Left colon (tissue), 2 donors: ENCODE measurements at regions not wholly inside any gene's neighbourhood (a gene's known extent, or its start where the extent isn't known, plus 50 kb on each side); places are given as distances from the start of the nearest gene placed in this dataset.

Source experiments
- ATAC-seq: fragments of 200-7000 bp; cut with Tn5 transposase; one replicate; pipeline ENCODE4 v1.9.1; 2020; ENCODE audit warnings: mild to moderate bottlenecking, moderate library complexity
- DNase-seq, 2 donors: peaks; one replicate each; pipeline ENCODE4 v3.0.0-alpha.2; 2020
- intact Hi-C, 2 donors: fragments of 100-400 bp; cut with DNase I in 1 of 2; cut with micrococcal nuclease in 1 of 2; formaldehyde crosslinking; loops; one replicate each; pipeline versions ENCODE4 v1.11.2 to v1.14.0; 2022; cut with DNase I, micrococcal nuclease
- donor health status: DM: no; HTN: no; CAD: no.
- donor health status: DM: yes; HTN: yes; CAD: no.

- no peak for DNase-seq
- intact Hi-C loops: no loop called here
- ATAC-seq: no peak
Observed at GRCh38 chr5:164332349-164333196, 827.2 kb downstream of the MAT2B start.

- DNase-seq (no peak), ATAC-seq (no peak)
- intact Hi-C loops: no loop called here
Observed at GRCh38 chr5:164335837-164336236, 830.4 kb downstream of the MAT2B start.

GRCh38 chr5:164336276-164336675 is 830.9 kb downstream of the MAT2B start:
- intact Hi-C loops: no loop called here
- ATAC-seq (no peak), DNase-seq (no peak)

GRCh38 chr5:164336906-164337305 is 831.5 kb downstream of the MAT2B start:
- ATAC-seq (no peak), DNase-seq (no peak)
- intact Hi-C loops: no loop called here

- ATAC-seq (no peak), DNase-seq (no peak)
- intact Hi-C loops: no loop called here
Observed at GRCh38 chr5:164341056-164341619, 835.7 kb downstream of the MAT2B start.

GRCh38 chr5:164345173-164345849 is 839.9 kb downstream of the MAT2B start:
- ATAC-seq (no peak), DNase-seq (no peak)
- intact Hi-C loops: no loop called here

- ATAC-seq: no peak
- intact Hi-C loops: no loop called here
Observed at GRCh38 chr5:164345853-164346252, 840.4 kb downstream of the MAT2B start.

GRCh38 chr5:164346785-164347630 is 841.6 kb downstream of the MAT2B start:
- DNase-seq (no peak), ATAC-seq (no peak)
- intact Hi-C loops: no loop called here

More at GRCh38 chr5:164345853-164346252, 840.4 kb downstream of the MAT2B start:
- DNase-seq: no peak

- DNase-seq (no peak), ATAC-seq (no peak)
- intact Hi-C loops: no loop called here
Observed at GRCh38 chr5:164350236-164350635, 844.8 kb downstream of the MAT2B start.

- intact Hi-C loops: no loop called here
- ATAC-seq: no peak
- no peak for DNase-seq
Observed at GRCh38 chr5:164351245-164351834, 845.9 kb downstream of the MAT2B start.

GRCh38 chr5:164352695-164353094 is 847.3 kb downstream of the MAT2B start:
- DNase-seq (no peak), ATAC-seq (no peak)
- intact Hi-C loops: no loop called here

- DNase-seq: no peak
- intact Hi-C loops: no loop called here
- no peak for ATAC-seq
Observed at GRCh38 chr5:164353155-164353554, 847.7 kb downstream of the MAT2B start.

GRCh38 chr5:164354139-164354751 is 848.8 kb downstream of the MAT2B start:
- intact Hi-C loops: no loop called here
- peak; percentile 77 for ATAC-seq
- DNase-seq: no peak

- DNase-seq: no peak
- ATAC-seq: no peak
- intact Hi-C loops: no loop called here
Observed at GRCh38 chr5:164355267-164355830, 849.9 kb downstream of the MAT2B start.

- ATAC-seq (no peak), DNase-seq (no peak)
- intact Hi-C loops: no loop called here
Observed at GRCh38 chr5:164356790-164357189, 851.4 kb downstream of the MAT2B start.

GRCh38 chr5:164357395-164358033 is 852.1 kb downstream of the MAT2B start:
- ATAC-seq (no peak), DNase-seq (no peak)
- intact Hi-C loops: no loop called here

GRCh38 chr5:164358531-164359259 is 853.3 kb downstream of the MAT2B start:
- intact Hi-C loops: no loop called here
- ATAC-seq (no peak), DNase-seq (no peak)
